ENCODE measurements at regions not wholly inside any gene's neighbourhood (a gene's known extent, or its start where the extent isn't known, plus 50 kb on each side); places are given as distances from the start of the nearest gene placed in this dataset.

- no peak for TF ChIP-seq CTCF (IDR thresholded peaks at IDR 0.05)
- TF ChIP-seq POLR2A (IDR thresholded peaks at IDR 0.05): no peak
These were observed 59.1 kb downstream of the BOD1 start for GRCh38 chr5:173557123-173557903.
